Activated naive CD4-positive, alpha-beta T cell treated with anti-CD3 and anti-CD28 coated beads for 36 hours (primary cell): ENCODE measurements at regions not wholly inside any gene's neighbourhood (a gene's known extent, or its start where the extent isn't known, plus 50 kb on each side); places are given as distances from the start of the nearest gene placed in this dataset.

Experiments used
- CTCF ChIA-PET: fragments of 350-600 bp; sonication (Branson Sonifier 250); formaldehyde crosslinking; loops from one replicate; lab custom pipeline; 2021; ENCODE audit warnings: antibody characterized with exemption; lab: Charles Lee
- DNase-seq: peaks from one replicate; pipeline ENCODE4 v3.0.0-alpha.2; 2020
- H3K27ac Mint-ChIP-seq: one replicate; pipeline ENCODE4 v1.8.0; 2021; ENCODE audit warnings: mild to moderate bottlenecking, mixed read lengths
- H3K27me3 Mint-ChIP-seq: one replicate; pipeline ENCODE4 v1.8.0; 2021; ENCODE audit warnings: low read depth, mixed read lengths
- H3K36me3 Mint-ChIP-seq: one replicate; pipeline ENCODE4 v1.8.0; 2021; ENCODE audit warnings: low read depth, mixed read lengths
- H3K4me1 Mint-ChIP-seq: one replicate; pipeline ENCODE4 v1.8.0; 2021; ENCODE audit warnings: low read depth, mixed read lengths
- H3K4me3 Mint-ChIP-seq: one replicate; pipeline ENCODE4 v1.8.0; 2021; ENCODE audit warnings: mild to moderate bottlenecking, moderate library complexity, mixed read lengths
- H3K9me3 Mint-ChIP-seq: one replicate; pipeline ENCODE4 v1.8.0; 2021; ENCODE audit warnings: mixed read lengths
- intact Hi-C: fragments of 100-400 bp; cut with micrococcal nuclease; formaldehyde crosslinking; loops from one replicate; pipeline ENCODE4 v1.15.1; 2023

DNA sequence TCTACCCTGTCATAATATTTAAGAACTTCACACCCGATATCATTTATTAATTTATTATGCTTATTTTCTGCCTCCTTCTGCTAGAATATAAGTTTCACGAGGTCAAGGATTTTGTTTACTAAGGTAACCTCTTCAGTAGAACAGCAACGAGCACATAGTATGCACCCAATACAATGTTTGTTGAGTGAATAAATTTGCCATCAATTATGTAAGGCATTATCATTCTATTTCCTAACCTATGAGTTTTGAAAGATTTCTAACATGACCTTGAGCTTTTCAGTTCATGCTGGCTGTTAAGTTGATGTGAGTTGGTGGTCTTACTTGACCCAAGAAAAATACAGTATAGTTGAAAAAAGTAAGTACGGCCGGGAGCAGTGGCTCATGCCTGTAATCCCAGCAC, 125.9 kb upstream of the LOC128125822 start:
- Mint-ChIP-seq H3K4me3 (no peak overlapping the region), H3K36me3 (no peaks in the 10 kb centered on the region), H3K27ac (no peak overlapping the region), H3K27me3 (peaks cover 4% of the 10 kb centered on the region), H3K4me1 (no peaks in the 10 kb centered on the region), H3K9me3 (no peaks in the 10 kb centered on the region)
- intact Hi-C loops: no loop called here
- CTCF ChIA-PET: no interaction called here
- DNase-seq: no peak

DNA sequence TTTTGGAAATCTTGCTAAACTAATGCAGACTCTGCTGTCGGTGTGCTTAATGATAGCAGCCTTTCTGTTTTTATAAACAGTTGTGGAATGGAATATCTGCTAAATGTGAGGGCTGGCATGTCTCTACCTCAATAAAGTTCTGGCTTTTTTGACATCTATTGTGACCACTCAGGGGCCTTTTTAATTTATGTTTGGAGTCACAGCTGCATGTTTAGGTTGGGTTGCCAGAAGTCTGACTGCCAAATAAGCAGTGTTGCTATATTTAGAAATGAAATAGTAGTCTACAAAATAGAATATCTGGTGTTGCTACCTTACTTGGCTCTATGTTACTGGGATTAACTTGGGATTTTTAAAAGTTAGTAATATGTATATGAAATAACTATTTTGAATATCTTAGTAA, 125.1 kb upstream of the LOC128125822 start:
- intact Hi-C loops: no loop called here
- CTCF ChIA-PET: no interaction called here
- H3K4me1 Mint-ChIP-seq: no peaks in the 10 kb centered on the region
- H3K36me3 Mint-ChIP-seq: no peaks in the 10 kb centered on the region
- no peak for DNase-seq
- no peak overlapping the region for H3K27ac Mint-ChIP-seq
- no peaks in the 10 kb centered on the region for H3K9me3 Mint-ChIP-seq
- no peak overlapping the region for H3K4me3 Mint-ChIP-seq
- H3K27me3 Mint-ChIP-seq: peaks cover 4% of the 10 kb centered on the region

DNA sequence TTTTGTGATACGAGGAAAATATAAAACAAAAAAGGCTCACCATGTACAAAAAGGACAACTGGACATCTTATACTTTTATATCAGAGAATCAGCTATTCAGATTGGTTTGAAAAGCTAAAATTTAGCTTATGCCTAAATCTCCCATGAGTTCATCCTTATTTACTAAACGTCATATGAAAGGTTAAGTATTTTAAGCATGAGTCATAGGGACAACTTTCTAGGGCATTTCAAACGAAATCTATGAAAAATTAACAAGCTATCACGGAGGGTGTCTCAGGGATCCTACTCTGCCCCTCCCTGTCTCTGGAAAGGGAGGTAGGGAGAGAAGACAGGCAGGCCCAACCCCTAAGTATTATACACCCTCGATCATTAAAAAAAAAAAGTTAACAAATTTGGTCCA, 124.1 kb upstream of the LOC128125822 start:
- CTCF ChIA-PET: no interaction called here

DNA sequence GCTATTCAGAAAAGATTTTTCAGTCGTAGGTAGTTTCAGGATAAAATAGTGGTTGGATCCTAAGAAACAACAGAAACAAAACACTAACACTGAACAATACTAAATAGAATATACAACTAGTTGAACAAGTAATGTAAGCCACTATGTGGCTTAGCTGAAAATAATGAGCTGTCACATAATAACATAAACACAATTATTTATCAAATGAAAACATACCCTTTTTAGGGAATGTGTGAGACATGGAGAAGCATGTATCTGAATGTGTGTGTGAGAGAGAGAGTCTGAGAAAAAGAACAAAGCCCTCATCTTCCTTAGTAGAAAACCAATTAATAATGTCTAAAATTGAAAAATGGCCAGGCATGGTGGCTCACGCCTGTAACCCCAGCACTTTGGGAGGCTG, 122.6 kb upstream of the LOC128125822 start:
- Mint-ChIP-seq H3K4me3 (no peak overlapping the region), H3K36me3 (no peaks in the 10 kb centered on the region), H3K27ac (no peak overlapping the region), H3K27me3 (peaks cover 4% of the 10 kb centered on the region), H3K9me3 (no peaks in the 10 kb centered on the region), H3K4me1 (no peaks in the 10 kb centered on the region)
- CTCF ChIA-PET: no interaction called here
- intact Hi-C loops: no loop called here
- DNase-seq: no peak

More for the DNA sequence above, 124.1 kb upstream of the LOC128125822 start:
- no peaks in the 10 kb centered on the region for H3K9me3 Mint-ChIP-seq
- intact Hi-C loops: no loop called here
- DNase-seq: no peak
- no peak overlapping the region for H3K4me3 Mint-ChIP-seq
- H3K27me3 Mint-ChIP-seq: peaks cover 4% of the 10 kb centered on the region
- no peak overlapping the region for H3K27ac Mint-ChIP-seq
- H3K4me1 Mint-ChIP-seq: no peaks in the 10 kb centered on the region
- H3K36me3 Mint-ChIP-seq: no peaks in the 10 kb centered on the region

DNA sequence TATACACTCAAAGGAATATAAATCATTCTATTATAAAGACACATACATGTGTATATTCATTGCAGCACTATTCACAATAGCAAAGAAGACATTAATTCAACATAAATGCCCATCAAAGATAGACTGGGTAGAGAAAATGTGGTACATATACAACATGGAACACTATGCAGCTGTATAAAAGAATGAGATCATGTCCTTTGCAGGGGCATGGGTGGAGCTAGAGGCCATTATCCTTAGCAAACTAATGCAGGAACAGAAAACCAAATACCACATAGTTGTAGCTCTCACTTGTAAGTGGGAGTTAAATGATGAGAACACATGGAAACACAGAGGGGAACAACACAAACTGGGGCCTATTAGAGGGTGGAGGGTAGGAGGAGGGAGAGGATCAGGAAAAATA, 121.0 kb upstream of the LOC128125822 start:
- intact Hi-C loops: no loop called here
- no peak for DNase-seq
- CTCF ChIA-PET: no interaction called here
- Mint-ChIP-seq H3K4me3 (no peak overlapping the region), H3K36me3 (no peaks in the 10 kb centered on the region), H3K9me3 (no peaks in the 10 kb centered on the region), H3K27ac (no peak overlapping the region), H3K4me1 (no peaks in the 10 kb centered on the region), H3K27me3 (peaks cover 3% of the 10 kb centered on the region)

DNA sequence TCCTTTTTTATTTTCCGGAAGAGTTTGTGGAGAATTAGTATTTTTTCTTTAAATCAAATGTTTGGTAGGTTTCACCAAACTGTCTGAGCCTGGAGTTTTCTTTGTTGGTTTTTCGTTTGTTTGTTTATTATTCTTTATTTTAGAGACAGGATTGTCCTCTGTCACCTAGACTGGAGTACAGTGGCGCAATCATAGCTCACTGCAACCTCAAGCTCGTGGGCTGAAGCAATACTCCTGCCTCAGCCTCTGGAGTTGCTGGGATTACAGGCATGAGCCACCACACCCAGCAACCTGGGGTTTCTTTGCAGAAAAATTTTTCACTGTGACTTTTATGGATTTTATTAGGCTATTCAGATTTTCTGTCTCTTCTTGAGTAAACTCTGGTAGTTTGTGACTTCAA, 120.2 kb upstream of the LOC128125822 start:
- no peak for DNase-seq
- H3K27me3 Mint-ChIP-seq: peaks cover 3% of the 10 kb centered on the region
- no peaks in the 10 kb centered on the region for H3K4me1 Mint-ChIP-seq
- H3K36me3 Mint-ChIP-seq: no peaks in the 10 kb centered on the region
- intact Hi-C loops: no loop called here
- CTCF ChIA-PET: no interaction called here
- H3K4me3 Mint-ChIP-seq: no peak overlapping the region
- no peaks in the 10 kb centered on the region for H3K9me3 Mint-ChIP-seq
- no peak overlapping the region for H3K27ac Mint-ChIP-seq

DNA sequence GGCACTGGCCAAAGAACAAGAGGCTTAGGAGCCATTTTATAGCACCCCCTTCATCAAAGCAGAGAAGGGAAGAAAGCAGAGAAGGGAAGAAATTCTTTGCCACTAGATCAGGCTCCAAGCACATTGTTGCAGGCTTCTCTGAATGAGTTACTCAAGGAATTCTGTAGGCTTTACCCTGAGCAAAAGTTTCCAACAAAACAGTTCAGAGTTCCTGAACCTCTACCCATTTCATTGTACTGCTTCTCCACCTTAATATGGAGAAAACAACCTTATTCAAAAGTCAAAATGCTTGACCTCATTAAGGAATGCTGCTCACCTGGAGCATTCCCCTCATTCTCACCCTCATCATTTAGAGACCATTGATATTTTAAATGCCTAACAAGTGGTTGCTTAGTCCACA, 115.5 kb upstream of the LOC128125822 start:
- no peak for DNase-seq
- intact Hi-C loops: no loop called here
- Mint-ChIP-seq H3K27me3 (no peaks in the 10 kb centered on the region), H3K9me3 (no peaks in the 10 kb centered on the region), H3K4me1 (no peaks in the 10 kb centered on the region), H3K4me3 (no peak overlapping the region), H3K27ac (no peak overlapping the region), H3K36me3 (no peaks in the 10 kb centered on the region)
- CTCF ChIA-PET: no interaction called here

DNA sequence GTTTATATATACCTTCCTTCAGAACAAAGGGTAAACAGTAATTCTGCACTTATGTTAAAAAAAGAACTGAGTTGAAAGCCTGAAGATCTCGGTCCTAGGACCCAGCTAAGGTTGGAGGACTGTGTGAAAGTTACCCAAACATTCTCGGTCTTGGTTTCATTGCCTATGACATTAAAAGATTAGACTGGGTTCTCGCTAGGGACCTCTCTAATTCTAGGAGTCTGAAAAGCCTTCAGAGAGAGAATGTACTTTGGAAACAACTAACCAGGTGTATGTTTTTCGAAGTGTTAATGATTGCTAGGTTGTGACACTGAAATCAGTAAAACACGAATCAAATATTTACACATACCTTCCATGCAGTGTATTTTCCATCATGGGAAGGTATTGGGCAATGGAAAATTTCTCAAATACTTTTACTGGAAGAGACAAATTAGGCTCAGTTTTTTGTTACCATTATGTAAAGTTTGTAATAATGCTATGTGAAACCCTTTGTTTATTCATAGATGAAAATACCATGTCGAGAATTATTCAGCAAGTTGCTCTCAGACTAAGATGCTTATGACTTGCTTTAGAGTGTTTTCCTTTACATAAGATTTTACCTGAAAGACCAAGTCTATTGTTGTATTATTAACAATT, 113.7 kb upstream of the LOC128125822 start:
- CTCF ChIA-PET: no interaction called here
- Mint-ChIP-seq H3K9me3 (no peaks in the 10 kb centered on the region), H3K36me3 (no peaks in the 10 kb centered on the region), H3K4me1 (no peaks in the 10 kb centered on the region), H3K27me3 (no peaks in the 10 kb centered on the region), H3K27ac (no peak overlapping the region), H3K4me3 (no peak overlapping the region)
- DNase-seq: no peak
- intact Hi-C loops: no loop called here

DNA sequence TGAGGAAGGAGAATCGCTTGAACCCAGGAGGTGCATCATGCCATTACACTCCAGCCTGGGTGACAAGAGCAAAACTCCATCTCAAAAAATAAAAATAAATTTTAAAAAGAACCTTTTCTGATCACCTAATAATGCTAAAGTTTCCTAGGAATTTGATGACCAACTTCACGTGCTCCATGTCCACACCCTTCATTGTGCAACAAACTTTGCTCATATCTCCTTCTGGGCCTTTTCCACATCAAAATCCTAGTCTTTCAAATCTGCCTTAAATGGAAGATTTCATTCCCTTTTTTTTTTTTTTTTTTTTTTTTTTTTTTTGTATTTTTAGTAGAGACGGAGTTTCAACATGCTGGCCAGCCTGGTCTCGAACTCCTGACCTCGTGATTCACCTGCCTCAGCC, 112.5 kb upstream of the LOC128125822 start:
- intact Hi-C loops: no loop called here
- CTCF ChIA-PET: no interaction called here
- no peaks in the 10 kb centered on the region for H3K36me3 Mint-ChIP-seq
- H3K4me3 Mint-ChIP-seq: no peak overlapping the region
- no peaks in the 10 kb centered on the region for H3K27me3 Mint-ChIP-seq
- H3K27ac Mint-ChIP-seq: no peak overlapping the region
- DNase-seq: no peak
- no peaks in the 10 kb centered on the region for H3K9me3 Mint-ChIP-seq
- H3K4me1 Mint-ChIP-seq: no peaks in the 10 kb centered on the region

DNA sequence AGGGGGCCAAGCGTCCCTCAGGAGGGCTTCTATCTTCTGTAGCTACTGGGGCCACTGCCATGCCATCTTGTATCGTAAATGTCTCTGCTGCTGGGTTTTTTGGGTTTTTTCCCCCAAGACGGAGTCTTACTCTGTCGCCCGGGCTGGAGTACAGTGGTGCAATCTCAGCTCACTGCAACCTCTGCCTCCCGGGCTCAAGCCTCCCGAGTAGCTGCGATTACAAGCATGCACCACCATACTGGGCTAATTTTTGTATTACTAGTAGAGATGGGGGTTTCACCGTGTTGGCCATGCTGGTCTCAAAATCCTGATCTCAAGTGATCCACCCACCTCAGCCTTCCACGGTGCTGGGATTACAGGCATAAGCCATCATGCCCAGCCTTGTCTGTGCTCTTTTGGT, 111.3 kb upstream of the LOC128125822 start:
- H3K27me3 Mint-ChIP-seq: no peaks in the 10 kb centered on the region
- no peak overlapping the region for H3K4me3 Mint-ChIP-seq
- no peak overlapping the region for H3K27ac Mint-ChIP-seq
- no peaks in the 10 kb centered on the region for H3K36me3 Mint-ChIP-seq
- intact Hi-C loops: no loop called here
- DNase-seq: no peak
- H3K4me1 Mint-ChIP-seq: no peaks in the 10 kb centered on the region
- CTCF ChIA-PET: interaction anchor here (0.5 kb wide), 1 partner anchor 48 kb away, joined by 4 read pairs; no protein-coding TSS in a partner anchor
- no peaks in the 10 kb centered on the region for H3K9me3 Mint-ChIP-seq

DNA sequence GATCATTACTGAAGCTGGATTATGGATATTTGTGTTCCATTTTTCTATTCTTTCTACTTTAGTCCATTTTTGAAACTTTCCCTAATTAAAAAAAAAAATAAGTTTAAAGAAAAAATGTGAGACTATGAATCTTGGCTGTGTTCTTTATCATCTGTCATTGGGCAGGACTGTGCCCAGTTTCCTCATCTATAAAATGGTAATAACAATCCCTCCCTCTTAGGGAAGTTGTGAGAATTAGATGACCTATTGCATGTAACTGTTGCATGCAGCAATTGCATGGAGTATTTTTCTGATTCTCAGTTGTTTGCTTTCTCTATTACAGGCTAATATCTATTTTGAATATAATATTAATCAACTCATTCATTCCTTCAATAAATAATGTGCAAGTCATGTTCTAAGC, 108.2 kb upstream of the LOC128125822 start:
- DNase-seq: no peak
- CTCF ChIA-PET: no interaction called here
- no peaks in the 10 kb centered on the region for H3K4me1 Mint-ChIP-seq
- no peak overlapping the region for H3K4me3 Mint-ChIP-seq
- intact Hi-C loops: no loop called here
- H3K9me3 Mint-ChIP-seq: no peaks in the 10 kb centered on the region
- no peak overlapping the region for H3K27ac Mint-ChIP-seq
- H3K36me3 Mint-ChIP-seq: no peaks in the 10 kb centered on the region
- H3K27me3 Mint-ChIP-seq: no peaks in the 10 kb centered on the region

DNA sequence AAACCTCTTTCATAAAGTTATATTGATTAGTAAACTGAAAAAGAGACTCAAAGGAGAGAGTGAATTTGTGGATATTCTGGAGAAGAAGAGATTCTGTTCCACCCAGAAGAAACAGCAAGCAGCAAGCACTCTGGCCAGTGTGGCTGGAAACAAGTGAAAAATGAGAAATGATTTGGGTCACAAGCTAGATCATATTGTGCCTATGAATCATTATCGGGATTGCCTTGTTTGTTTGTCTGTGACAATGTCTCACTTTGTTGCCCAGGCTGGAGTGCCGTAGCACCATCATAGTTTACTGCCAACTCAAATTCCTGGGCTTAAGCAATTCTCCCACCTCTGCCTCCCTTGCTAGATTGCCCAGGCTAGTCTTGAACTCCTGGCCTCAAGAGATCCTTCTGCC, 106.5 kb upstream of the LOC128125822 start:
- intact Hi-C loops: no loop called here
- CTCF ChIA-PET: no interaction called here

DNA sequence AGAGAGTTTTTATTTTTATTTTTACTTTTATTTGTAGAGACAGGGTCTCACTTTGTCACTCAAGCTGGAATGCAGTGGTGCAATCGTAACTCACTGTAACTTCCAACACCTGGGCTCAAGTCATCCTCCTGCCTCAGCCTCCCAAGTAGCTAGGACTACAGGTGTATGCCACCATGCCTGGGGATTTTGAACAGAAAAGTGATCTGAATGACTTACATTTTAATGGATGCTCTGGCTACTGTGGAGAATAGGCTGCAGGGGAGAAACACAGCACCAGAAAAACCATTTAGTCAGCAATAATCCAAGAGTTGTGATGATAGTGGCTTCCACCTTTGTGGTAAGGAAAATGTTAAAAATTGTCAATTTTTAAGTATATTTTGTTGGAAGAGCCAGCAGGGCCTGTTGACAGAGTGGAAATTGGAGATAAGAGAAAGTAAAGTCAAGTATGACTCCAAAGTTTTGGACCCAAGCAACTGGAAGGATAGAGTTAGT, 106.0 kb upstream of the LOC128125822 start:
- intact Hi-C loops: no loop called here
- H3K9me3 Mint-ChIP-seq: no peaks in the 10 kb centered on the region
- no peak overlapping the region for H3K4me3 Mint-ChIP-seq
- H3K36me3 Mint-ChIP-seq: no peaks in the 10 kb centered on the region
- no peaks in the 10 kb centered on the region for H3K4me1 Mint-ChIP-seq
- no peak for DNase-seq
- CTCF ChIA-PET: no interaction called here
- no peaks in the 10 kb centered on the region for H3K27me3 Mint-ChIP-seq
- no peak overlapping the region for H3K27ac Mint-ChIP-seq

More for the DNA sequence above, 106.5 kb upstream of the LOC128125822 start:
- Mint-ChIP-seq H3K36me3 (no peaks in the 10 kb centered on the region), H3K27me3 (no peaks in the 10 kb centered on the region), H3K27ac (no peak overlapping the region), H3K4me3 (no peak overlapping the region), H3K4me1 (no peaks in the 10 kb centered on the region), H3K9me3 (no peaks in the 10 kb centered on the region)
- no peak for DNase-seq
